Effector CD4-positive, alpha-beta T cell (primary cell): ENCODE measurements at regions not wholly inside any gene's neighbourhood (a gene's known extent, or its start where the extent isn't known, plus 50 kb on each side); places are given as distances from the start of the nearest gene placed in this dataset.
"Not testable (repeated sequence)": the region's sequence is repeated elsewhere in the genome, so short reads cannot be mapped to it uniquely, and the experiment has no call there.

ENCODE experiments used
- DNase-seq: peaks from one replicate; pipeline ENCODE4 v3.0.0-alpha.2; 2020

DNA sequence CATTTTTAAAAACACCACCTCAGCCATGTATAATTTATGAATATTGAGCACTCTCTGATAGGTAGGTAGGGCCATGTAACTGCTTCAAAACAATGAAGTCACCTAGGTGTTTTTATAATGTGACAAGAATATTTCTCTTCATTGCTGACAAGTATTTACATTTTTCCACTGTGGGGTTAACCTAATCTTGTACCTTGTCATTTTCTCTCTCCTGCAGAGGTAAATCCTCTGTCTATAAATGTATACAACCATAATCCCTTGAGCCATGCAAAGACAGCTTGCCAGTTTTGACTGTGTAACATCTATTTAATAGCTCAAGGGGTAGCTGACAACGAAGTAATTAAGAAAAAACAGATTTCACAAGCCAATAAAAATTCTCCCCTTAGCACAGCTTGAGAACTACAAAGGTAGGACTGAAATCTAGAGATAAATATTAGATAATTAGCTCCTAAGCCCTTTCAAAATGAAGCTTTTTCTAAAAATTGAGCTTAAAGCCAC, 137.6 kb upstream of the POGK start:
- no peak for DNase-seq

DNA sequence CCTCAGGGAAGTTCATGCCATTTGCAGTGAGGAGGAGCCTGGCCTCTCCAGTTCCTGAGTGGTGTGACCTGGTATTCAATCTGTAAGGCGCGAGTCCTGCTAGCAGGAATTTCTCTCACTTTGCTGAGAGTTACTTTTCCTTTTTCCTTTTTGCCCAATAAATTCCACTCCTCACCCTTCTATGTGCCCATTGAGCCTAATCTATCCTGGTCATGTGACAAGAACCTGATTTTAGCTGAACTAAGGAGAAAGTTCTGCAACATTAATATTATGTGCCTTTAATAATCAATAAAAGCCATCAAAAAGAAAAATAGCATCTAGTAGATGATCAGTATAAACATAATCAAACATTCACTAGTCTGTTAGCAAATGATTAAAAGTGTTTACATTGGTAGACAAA, 136.1 kb upstream of the POGK start:
- no peak for DNase-seq

DNA sequence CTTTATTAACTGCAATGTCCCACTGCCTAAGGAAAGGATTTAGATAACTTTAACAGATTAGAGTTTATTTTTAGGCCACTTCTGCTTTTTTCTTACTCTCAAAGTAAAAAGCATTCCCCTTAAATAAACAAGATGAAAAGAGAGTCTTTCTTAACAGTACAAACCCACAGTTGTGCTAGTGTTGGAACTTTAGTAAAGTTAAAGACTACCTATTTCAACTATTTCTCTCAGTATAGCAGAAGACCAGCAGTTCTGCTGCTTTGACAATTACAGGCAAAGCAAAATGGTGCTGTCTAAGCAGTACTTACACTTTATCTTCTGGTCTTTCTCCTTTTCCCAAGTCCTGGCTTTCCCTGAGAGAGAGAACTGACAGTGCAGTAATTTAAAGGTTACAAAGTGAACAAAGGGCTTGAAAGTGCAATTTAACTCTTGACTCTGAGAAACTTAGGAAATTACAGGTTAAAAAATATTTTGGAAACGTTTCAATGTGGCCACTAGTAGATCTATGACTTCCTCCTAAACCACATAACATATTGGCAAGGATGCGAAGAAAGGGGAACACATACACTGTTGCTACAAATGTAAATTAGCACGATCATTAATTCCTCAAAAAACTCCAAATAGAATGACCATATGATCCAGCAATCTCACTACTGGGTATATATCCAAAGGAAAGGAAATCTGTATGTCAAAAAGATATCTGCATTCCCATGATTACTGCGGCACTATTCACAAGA, 135.4 kb upstream of the POGK start:
- DNase-seq = no peak

DNA sequence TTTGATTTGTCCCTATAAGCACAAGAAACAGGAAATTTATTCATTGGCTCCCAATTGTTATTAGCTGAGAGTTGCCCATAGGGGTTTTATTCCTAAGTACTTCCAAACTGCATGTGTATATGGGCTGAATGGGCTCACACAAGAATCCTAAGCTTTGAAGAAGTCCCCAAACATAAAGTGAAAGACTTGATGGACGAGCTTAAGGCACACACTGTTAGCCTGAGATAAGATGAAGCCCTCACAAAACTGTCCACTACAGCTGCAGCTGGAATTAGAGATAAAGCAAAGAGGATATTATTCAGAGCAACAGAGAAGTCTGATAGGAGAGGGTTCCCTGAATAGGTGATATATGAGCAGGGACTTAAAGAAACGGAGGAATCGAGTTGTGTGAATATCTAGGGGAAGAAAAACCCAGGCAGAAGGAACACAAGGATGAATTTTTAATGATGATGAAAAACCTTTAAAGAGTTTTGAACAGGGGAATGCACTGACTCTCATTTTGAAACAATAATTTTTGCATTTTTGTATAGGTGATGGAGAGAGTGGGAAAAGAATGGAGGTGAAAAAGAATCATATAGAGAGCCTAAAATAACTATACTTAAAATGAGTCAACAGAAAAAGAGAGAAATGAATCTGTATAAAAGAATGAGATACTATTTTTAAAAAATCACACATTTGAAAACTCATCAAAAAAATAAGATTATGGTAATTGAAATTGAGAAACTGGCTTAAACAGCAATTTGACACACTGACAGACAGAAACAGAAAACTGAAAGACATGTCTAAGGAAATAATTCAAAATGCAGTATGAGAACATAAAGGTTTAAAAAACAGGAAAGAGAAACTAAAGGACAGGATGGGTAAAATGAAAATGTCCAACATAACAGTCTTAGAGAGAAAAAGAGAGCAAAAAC, 133.6 kb upstream of the POGK start:
- DNase-seq = no peak

DNA sequence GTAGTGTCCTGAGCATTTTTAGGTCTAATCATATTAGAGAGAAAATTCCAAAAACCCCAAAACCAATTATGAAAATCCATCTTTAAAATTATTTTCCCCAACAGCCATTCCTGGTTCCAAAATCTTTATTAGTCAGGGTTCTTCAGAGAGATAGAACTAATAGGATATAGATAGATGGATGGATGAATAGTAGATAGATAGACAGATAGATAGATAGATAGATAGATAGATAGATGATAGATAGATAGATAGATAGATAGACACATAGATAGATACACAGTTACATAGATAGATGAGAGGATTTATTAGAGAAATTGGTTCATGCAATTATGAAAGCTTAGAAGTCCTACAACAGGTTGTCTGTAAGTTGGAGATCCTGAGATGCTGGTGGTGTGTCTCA, 122.7 kb upstream of the POGK start:
- no peak for DNase-seq

DNA sequence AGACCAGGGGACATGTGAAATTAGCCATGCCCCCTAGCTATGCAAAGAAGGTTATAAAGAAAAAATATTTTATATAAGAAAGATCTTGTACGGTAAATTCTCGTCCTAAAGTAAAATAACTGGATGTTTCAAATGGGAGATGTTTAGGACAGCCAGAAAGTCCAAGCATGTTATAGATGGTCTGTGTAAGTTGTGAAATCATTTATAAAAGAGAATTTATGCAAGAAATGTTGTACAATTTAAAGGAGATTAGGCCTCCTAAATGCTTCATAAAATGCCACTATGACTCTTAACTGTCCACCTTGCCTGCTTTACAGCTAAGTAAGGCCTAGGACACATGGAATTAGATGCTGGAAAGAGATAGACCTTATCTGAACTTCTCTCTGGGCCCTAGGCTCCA, 118.1 kb upstream of the POGK start:
- no peak for DNase-seq

DNA sequence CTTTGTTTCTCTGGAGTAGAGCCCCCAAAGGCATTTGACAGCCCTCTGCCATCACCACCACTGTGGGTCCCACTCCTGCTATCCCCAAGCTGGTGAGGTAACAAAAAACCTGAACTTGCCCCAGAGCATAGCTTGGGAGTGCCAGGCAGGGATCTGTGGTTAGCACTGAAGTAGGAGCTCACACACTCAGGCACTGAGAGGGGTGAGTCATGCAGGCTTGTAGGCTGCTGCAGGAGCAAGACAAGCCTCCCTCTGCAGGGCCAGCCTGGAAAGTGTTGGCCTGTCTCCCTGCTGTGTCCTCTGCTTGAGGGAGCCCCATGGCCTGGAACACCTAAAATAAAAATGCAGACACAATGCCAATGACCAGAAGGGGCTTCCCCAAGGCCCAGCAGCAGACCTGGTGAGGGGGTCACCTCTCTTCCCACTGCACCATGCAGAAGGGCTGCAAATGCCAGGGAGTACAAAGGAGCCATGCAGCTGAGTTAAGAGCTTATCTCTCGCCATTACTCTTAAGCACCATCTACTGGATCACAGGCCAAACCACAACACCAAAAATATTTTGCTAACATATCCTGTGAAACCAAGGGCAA, 108.9 kb upstream of the POGK start:
- no peak for DNase-seq

DNA sequence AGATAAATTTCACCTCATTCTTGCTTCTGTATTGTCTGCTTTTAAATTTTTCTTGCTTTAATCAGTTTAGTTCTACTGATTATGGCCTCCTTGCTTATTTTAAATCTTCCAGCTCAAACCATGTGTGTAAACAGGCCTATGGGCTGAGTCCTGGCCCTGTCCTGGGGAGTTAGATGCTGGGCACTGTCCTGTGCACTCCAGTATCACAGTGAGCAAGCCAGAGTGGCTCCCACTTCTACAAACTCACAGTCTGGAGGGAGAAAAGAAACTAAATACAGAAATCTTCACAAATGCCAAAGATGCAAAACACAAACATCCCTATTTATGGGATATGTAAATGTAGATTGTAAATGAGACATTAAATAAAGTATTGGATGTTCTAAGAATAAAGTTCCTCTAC, 101.1 kb upstream of the POGK start:
- no peak for DNase-seq

DNA sequence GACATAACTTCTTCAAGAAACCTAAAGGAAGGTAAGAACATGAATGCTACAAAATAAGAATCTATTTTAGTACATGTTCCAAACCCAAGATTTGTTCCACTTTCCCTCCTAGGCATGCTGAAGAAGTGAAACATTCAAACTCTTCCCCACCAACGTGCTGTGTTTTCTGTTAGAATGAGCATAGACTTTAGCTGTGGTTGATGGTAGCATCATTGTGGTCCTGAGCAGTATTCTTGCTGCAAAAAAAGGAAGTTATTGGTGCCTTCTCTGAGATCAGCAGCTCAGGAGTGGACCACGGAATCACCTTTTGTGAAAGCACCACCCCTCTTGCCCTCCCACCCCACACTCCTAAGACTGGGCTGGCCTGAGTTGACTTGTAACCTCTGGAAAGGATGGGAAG, 100.4 kb upstream of the POGK start:
- DNase-seq = no peak

DNA sequence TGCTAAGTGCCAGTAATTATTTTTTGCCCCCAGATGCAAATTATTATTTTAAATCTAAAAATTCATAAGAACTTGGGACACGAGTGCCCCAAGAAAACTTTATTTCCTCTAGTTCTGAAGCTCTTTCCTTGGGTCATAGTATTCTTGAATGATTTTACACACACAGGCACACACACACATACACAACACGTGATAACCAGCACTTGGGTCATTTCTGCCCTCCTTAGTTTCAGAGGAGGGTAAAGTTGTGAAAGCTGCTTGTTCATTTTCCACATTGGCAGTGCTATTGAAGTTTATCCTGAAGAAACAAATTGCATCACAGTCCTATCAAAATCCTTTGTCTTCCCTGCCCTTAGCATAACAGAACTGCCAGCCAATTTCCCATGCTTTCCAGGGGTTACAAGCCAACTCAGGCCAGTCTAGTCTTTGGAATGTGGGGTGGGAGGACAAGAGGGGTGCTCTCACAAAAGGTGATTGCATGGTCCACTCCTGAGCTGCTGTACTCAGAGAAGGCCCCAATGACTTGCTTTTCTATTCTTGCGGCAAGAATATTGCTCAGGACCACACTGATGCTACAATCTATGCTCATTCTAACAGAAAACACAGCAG, 98.5 kb upstream of the POGK start:
- no peak for DNase-seq

DNA sequence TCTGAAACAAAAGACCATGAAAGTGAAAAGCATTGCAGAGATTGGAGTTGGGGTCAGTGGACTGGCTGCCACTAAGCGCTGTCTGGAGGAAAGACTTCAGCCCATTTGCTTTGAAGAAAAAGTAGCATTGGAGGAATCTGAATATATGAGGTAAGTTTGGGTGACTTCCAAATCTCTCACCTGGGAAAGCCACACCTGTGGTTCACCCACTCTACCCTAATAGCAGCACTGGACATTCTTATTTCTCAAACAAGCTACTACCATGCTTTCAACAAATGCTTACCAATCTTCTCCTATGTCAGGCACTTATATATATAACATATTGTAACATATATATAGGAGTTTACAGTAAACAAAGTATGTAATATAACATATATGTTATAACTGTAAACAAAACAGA, 76.0 kb upstream of the POGK start:
- no peak for DNase-seq

DNA sequence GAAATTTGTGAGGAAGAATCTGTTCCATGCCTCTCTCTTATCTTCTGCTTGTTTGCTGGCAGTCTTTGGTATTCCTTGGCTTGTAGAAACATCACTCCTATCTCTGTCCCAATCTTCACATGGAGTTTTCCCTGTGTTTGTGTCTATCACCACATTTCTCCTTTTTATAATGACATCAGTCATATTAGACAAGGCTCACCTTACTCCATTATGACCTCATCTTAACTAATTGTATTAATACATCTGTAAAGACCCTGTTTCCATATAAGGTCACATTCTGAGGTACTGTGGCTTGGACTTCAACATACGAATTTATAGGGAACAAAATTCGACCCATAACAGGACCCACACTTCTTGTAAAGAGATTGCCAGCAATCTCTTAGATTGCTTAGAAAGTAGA, 72.3 kb upstream of the POGK start:
- DNase-seq = no peak

DNA sequence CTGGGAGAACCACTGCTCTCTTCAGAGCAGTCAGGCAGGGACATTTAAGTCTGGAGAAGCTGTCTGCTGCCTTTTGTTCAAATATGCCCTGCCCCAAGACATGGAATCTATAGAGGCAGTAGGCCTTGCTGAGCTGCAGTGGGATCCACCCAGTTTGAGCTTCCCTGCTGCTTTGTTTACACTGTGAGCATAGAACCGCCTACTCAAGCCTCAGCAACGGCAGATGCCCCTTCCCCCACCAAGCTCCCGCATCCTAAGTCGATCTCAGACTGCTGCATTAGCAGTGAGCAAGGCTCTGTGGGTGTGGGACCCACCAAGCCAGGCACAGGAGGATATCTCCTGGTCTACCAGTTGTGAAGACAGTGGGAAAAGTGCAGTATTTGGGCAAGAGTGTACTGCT, 54.6 kb upstream of the POGK start:
- not testable (repeated sequence) for DNase-seq

DNA sequence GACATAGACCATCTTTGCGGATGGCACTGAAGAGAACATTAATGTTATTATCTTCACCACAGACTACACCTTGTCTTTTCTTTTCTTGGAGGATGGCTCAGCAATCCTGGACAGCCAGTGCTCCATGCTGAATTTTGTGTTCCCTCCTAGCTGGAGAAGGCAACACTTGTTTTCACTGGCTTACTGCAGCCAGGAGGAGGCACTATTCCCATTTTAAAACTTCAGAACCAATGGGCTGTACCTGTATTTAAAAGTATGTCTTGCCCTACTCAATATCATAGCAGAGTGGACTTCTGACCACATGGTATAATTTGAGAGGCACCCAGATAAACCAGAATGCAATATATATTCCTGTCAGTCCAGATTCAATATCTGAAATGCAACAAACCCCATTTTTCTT, 53.3 kb upstream of the POGK start:
- DNase-seq = no peak

DNA sequence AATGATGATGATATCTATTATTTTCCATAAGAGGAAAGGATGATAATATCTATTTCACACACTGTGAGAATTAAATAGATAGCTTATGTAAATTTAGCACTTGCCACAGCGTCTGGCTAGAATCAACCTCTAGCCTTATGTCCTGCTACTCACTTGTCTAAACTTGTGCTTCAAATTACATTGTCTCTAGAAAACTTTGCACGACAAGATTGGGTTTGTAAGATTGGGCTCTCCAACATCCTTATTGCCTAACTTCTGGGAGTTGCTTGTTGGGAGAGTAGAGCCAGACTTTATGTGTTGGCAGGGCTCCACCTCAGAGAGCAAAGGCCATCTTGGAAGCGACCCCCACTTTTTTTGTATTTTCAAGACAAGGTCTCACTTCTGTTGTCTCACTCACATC, 50.0 kb upstream of the POGK start:
- no peak for DNase-seq
